Loucy (cell line): ENCODE measurements at regions not wholly inside any gene's neighbourhood (a gene's known extent, or its start where the extent isn't known, plus 50 kb on each side); places are given as distances from the start of the nearest gene placed in this dataset.

Experiments used
- H2AFZ ChIP-seq: fragments of 200-600 bp; sonication (generic); 2 replicates; pipeline ENCODE4 v1.6.0; 2016; ENCODE audit warnings: antibody characterized with exemption, mild to moderate bottlenecking, low read length, moderate library complexity
- H3F3A ChIP-seq: fragments of 200-600 bp; 2 replicates; pipeline ENCODE4 v1.6.0; 2016; ENCODE audit warnings: antibody characterized with exemption, low read depth, mild to moderate bottlenecking
- H3K27me3 ChIP-seq: fragments of 200-600 bp; sonication (generic); 2 replicates; pipeline ENCODE4 v1.6.1; 2014; ENCODE audit warnings: low read length, mild to moderate bottlenecking; ENCODE audit not compliant: insufficient read depth, poor library complexity, severe bottlenecking
- H3K36me3 ChIP-seq: fragments of 200-600 bp; sonication (generic); 2 replicates; pipeline ENCODE4 v1.6.1; 2016; ENCODE audit warnings: low read length; ENCODE audit not compliant: insufficient read depth
- H3K4me1 ChIP-seq: fragments of 200-600 bp; sonication (generic); 2 replicates; pipeline ENCODE4 v1.5.1; 2014; ENCODE audit warnings: low read length, mild to moderate bottlenecking; ENCODE audit not compliant: insufficient read depth, poor library complexity, severe bottlenecking
- H3K4me2 ChIP-seq: fragments of 200-600 bp; sonication (generic); 2 replicates; pipeline ENCODE4 v1.6.0; 2014; ENCODE audit warnings: antibody characterized with exemption, low read length, low read depth, mild to moderate bottlenecking; ENCODE audit not compliant: poor library complexity, severe bottlenecking
- H3K4me3 ChIP-seq: fragments of 200-600 bp; sonication (generic); 2 replicates; pipeline ENCODE4 v1.5.1; 2014; ENCODE audit warnings: low read length, mild to moderate bottlenecking, mixed read lengths; ENCODE audit not compliant: poor library complexity, severe bottlenecking
- H3K79me2 ChIP-seq: fragments of 200-600 bp; sonication (generic); 2 replicates; pipeline ENCODE4 v1.6.1; 2014; ENCODE audit warnings: low read length; ENCODE audit not compliant: insufficient read depth
- H3K9ac ChIP-seq: fragments of 200-600 bp; sonication (generic); 2 replicates; pipeline ENCODE4 v1.6.0; 2014; ENCODE audit warnings: mild to moderate bottlenecking, low read depth, low read length, moderate library complexity; ENCODE audit not compliant: poor library complexity, severe bottlenecking
- H3K9me2 ChIP-seq: fragments of 200-600 bp; sonication (generic); replicated peaks from 2 replicates; pipeline ENCODE4 v1.6.1; 2016; ENCODE audit warnings: low read depth, low read length, mixed read lengths
- H3K9me3 ChIP-seq: fragments of 200-600 bp; sonication (generic); 2 replicates; pipeline ENCODE4 v1.6.1; 2014; ENCODE audit warnings: mild to moderate bottlenecking, antibody characterized with exemption, low read length, low read depth; ENCODE audit not compliant: insufficient read depth
- H4K20me1 ChIP-seq: fragments of 200-600 bp; sonication (generic); 2 replicates; pipeline ENCODE4 v1.6.0; 2014; ENCODE audit warnings: antibody characterized with exemption, low read length, mild to moderate bottlenecking; ENCODE audit not compliant: insufficient read depth, poor library complexity, severe bottlenecking
- CTCF ChIP-seq: fragments of 200-600 bp; sonication (generic); conservative IDR thresholded peaks from 2 replicates; pipeline ENCODE4 v1.5.1; 2014; ENCODE audit warnings: mild to moderate bottlenecking, antibody characterized with exemption, low read length
- EZH2phosphoT487 ChIP-seq: fragments of 200-600 bp; IDR thresholded peaks from 2 replicates; pipeline ENCODE4 v1.6.1; 2018; ENCODE audit warnings: antibody characterized with exemption, mild to moderate bottlenecking, moderate library complexity, borderline replicate concordance

DNA sequence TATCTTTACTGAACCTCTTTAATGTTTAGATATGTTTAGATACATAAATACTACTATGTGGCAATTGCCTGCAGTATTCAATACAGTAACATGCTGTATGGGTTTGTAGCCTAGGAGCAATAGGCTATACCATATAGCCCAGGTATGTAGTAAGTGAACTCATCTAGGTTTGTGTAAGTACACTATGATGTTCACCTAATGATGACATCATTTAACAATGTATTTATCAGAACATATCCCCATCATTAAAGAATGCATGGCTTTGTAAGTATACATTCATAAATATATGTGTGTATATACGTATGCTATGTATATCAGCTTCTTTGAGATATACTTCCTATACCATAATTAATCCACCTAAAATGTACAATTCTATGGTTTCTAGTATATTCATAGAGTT, 631.2 kb upstream of the MAN1A1 start:
- H3K4me2 ChIP-seq, result no peak overlapping the region
- no peak overlapping the region for H3K9ac ChIP-seq
- H3K36me3 ChIP-seq, result no peaks in the 10 kb centered on the region
- no peaks in the 10 kb centered on the region for H3K79me2 ChIP-seq
- no peak for TF ChIP-seq EZH2phosphoT487
- no peak for TF ChIP-seq CTCF
- no peaks in the 10 kb centered on the region for H3K9me2 ChIP-seq
- no peak overlapping the region for H2AFZ ChIP-seq
- no peaks in the 10 kb centered on the region for H3F3A ChIP-seq
- H4K20me1 ChIP-seq, result no peaks in the 10 kb centered on the region
- H3K4me3 ChIP-seq, result no peak overlapping the region
- no peaks in the 10 kb centered on the region for H3K27me3 ChIP-seq
- no peaks in the 10 kb centered on the region for H3K9me3 ChIP-seq
- H3K4me1 ChIP-seq, result no peaks in the 10 kb centered on the region

DNA sequence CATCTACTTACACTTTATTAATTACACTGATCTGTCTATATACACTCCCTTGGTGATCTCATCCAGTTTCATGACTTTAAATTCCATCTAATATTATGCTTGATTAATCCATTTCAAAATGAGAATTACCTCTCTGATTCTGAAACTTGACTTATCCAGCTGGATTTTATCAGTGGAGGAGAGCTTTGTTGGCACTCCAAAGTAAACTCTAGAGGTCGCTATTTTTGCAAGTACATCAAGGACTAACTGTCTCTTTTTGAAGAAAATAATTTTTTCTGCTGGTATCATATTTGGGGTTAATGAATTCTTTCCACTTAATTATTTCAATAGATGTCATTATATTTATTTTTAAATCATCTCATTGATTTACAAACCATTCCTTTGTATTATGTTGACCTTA, 630.3 kb upstream of the MAN1A1 start:
- H3K36me3 ChIP-seq, result no peaks in the 10 kb centered on the region
- no peaks in the 10 kb centered on the region for H3K9me2 ChIP-seq
- H3K9me3 ChIP-seq, result no peaks in the 10 kb centered on the region
- H3K9ac ChIP-seq, result no peak overlapping the region
- no peak overlapping the region for H3K4me3 ChIP-seq
- H3K4me1 ChIP-seq, result no peaks in the 10 kb centered on the region
- no peak overlapping the region for H3K4me2 ChIP-seq
- no peak overlapping the region; the same call in 1 of the 2 replicates for H2AFZ ChIP-seq
- no peaks in the 10 kb centered on the region for H3K27me3 ChIP-seq
- no peak for TF ChIP-seq EZH2phosphoT487
- TF ChIP-seq CTCF, result peak; percentile 79
- no peaks in the 10 kb centered on the region for H3F3A ChIP-seq
- H4K20me1 ChIP-seq, result no peaks in the 10 kb centered on the region
- H3K79me2 ChIP-seq, result no peaks in the 10 kb centered on the region

GRCh38 chr6:119978274-119978889, 628.8 kb upstream of the MAN1A1 start:
- H2AFZ ChIP-seq, result no peak overlapping the region
- H4K20me1 ChIP-seq, result no peaks in the 10 kb centered on the region
- no peaks in the 10 kb centered on the region for H3F3A ChIP-seq
- H3K36me3 ChIP-seq, result no peaks in the 10 kb centered on the region
- H3K27me3 ChIP-seq, result no peaks in the 10 kb centered on the region
- no peaks in the 10 kb centered on the region for H3K9me2 ChIP-seq
- no peaks in the 10 kb centered on the region for H3K79me2 ChIP-seq
- H3K4me1 ChIP-seq, result no peaks in the 10 kb centered on the region
- H3K9ac ChIP-seq, result no peak overlapping the region
- no peak overlapping the region for H3K4me2 ChIP-seq
- TF ChIP-seq CTCF (peak; percentile 88), EZH2phosphoT487 (no peak)
- H3K4me3 ChIP-seq, result no peak overlapping the region
- no peaks in the 10 kb centered on the region for H3K9me3 ChIP-seq
